ENCODE measurements at regions not wholly inside any gene's neighbourhood (a gene's known extent, or its start where the extent isn't known, plus 50 kb on each side); places are given as distances from the start of the nearest gene placed in this dataset.

DNA sequence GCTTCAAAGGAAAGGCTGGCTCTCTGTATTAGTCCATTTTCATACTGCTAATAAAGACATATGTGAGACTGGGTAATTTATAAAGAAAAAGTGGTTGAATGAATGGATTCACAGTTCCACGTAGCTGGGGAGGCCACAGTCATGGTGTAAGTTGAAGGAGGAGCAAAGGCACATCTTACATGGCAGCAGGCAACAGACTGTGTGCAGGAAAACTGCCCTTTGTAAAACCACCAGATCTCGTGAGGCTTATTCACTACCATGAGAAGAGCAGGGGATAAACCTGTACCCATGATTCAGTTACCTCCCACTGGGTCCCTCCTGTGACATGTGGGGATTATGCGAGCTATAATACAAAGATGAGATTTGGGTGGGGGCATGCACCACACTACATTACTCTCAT, 1486.6 kb downstream of the PCDH7 start:
- no peaks in the 10 kb centered on the region for H3K4me1 ChIP-seq (ENCODE audit: insufficient read depth)
- H3K4me2 ChIP-seq = no peak overlapping the region
- WGBS (ENCODE audit: low lambda C conversion rate, missing lambda C conversion rate) = 89% methylated on average over 3 of the region's 3 CpGs

GRCh38 chr4:32207456-32207855, 1487.3 kb downstream of the PCDH7 start:
- H3K4me3 ChIP-seq = no peak overlapping the region
- no peaks in the 10 kb centered on the region for H3K9me3 ChIP-seq (ENCODE audit: low read depth)
- no peak overlapping the region for H3K27ac ChIP-seq
- H3K9me2 ChIP-seq (replicated peaks; ENCODE audit: insufficient read depth) = no peaks in the 10 kb centered on the region
- H3K4me2 ChIP-seq = no peak overlapping the region
- no peaks in the 10 kb centered on the region for H4K20me1 ChIP-seq (ENCODE audit: insufficient read depth, poor library complexity, severe bottlenecking)
- DNase-seq (ENCODE audit: low spot score) = no peak
- TF ChIP-seq, protein P1, sequence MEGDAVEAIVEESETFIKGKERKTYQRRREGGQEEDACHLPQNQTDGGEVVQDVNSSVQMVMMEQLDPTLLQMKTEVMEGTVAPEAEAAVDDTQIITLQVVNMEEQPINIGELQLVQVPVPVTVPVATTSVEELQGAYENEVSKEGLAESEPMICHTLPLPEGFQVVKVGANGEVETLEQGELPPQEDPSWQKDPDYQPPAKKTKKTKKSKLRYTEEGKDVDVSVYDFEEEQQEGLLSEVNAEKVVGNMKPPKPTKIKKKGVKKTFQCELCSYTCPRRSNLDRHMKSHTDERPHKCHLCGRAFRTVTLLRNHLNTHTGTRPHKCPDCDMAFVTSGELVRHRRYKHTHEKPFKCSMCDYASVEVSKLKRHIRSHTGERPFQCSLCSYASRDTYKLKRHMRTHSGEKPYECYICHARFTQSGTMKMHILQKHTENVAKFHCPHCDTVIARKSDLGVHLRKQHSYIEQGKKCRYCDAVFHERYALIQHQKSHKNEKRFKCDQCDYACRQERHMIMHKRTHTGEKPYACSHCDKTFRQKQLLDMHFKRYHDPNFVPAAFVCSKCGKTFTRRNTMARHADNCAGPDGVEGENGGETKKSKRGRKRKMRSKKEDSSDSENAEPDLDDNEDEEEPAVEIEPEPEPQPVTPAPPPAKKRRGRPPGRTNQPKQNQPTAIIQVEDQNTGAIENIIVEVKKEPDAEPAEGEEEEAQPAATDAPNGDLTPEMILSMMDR (IDR thresholded peaks at IDR 0.05; ENCODE audit: poor library complexity) = no peak
- no peak for TF ChIP-seq EZH2 (IDR thresholded peaks at IDR 0.05; ENCODE audit: borderline replicate concordance)
- no peak for TF ChIP-seq EZH2phosphoT487 (IDR thresholded peaks at IDR 0.05; ENCODE audit: low read depth, severe bottlenecking, unreplicated experiment)
- no peak overlapping the region for H2AFZ ChIP-seq
- no peaks in the 10 kb centered on the region for H3K27me3 ChIP-seq
- H3K79me2 ChIP-seq = no peaks in the 10 kb centered on the region
- no peaks in the 10 kb centered on the region for H3K4me1 ChIP-seq (ENCODE audit: insufficient read depth)
- no peaks in the 10 kb centered on the region for H3K36me3 ChIP-seq (replicated peaks; ENCODE audit: insufficient read depth, low read depth)

More for the DNA sequence above, 1486.6 kb downstream of the PCDH7 start:
- Histone ChIP-seq H3K79me2 (no peaks in the 10 kb centered on the region), H3K27me3 (no peaks in the 10 kb centered on the region), H3K36me3 (replicated peaks; ENCODE audit: insufficient read depth, low read depth) (no peaks in the 10 kb centered on the region), H3K9me2 (replicated peaks; ENCODE audit: insufficient read depth) (no peaks in the 10 kb centered on the region), H3K4me3 (no peak overlapping the region), H4K20me1 (ENCODE audit: insufficient read depth, poor library complexity, severe bottlenecking) (no peaks in the 10 kb centered on the region), H2AFZ (no peak overlapping the region), H3K9me3 (ENCODE audit: low read depth) (no peaks in the 10 kb centered on the region), H3K27ac (no peak overlapping the region)
- no peak for DNase-seq (ENCODE audit: low spot score)
- no peak for TF ChIP-seq EZH2phosphoT487 (IDR thresholded peaks at IDR 0.05; ENCODE audit: low read depth, severe bottlenecking, unreplicated experiment)
- TF ChIP-seq, protein P1 (IDR thresholded peaks at IDR 0.05; ENCODE audit: poor library complexity) = no peak
- TF ChIP-seq EZH2 (IDR thresholded peaks at IDR 0.05; ENCODE audit: borderline replicate concordance) = no peak

DNA sequence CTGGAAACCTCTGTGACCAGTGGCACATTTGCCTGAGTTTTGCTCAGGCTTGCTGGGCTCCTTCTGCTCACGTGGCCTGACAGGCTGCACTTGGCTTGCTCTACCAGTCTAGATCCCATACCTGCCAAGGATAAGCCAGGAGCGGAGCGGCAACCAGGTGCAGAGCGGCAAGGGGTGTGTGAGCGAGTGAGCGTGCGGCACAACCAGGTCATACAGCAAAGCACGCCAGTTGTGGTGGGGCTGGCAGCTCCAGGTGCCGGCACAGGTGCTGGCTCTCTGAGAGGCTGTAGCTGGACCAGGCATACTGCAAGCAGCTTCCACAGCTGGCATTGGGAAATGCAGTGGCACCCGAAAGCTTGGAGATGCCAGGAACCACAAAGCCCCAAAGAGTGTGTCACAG, 1495.1 kb downstream of the PCDH7 start:
- no peak overlapping the region for H3K27ac ChIP-seq
- H3K27me3 ChIP-seq = no peaks in the 10 kb centered on the region
- no peaks in the 10 kb centered on the region for H3K79me2 ChIP-seq
- no peak overlapping the region for H3K4me3 ChIP-seq
- no peaks in the 10 kb centered on the region for H3K36me3 ChIP-seq (replicated peaks; ENCODE audit: insufficient read depth, low read depth)
- 96% methylated on average over 10 of the region's 10 CpGs for WGBS (ENCODE audit: low lambda C conversion rate, missing lambda C conversion rate)
- DNase-seq (ENCODE audit: low spot score) = no peak
- H3K4me1 ChIP-seq (ENCODE audit: insufficient read depth) = no peaks in the 10 kb centered on the region
- TF ChIP-seq EZH2phosphoT487 (IDR thresholded peaks at IDR 0.05; ENCODE audit: low read depth, severe bottlenecking, unreplicated experiment) (no peak), EZH2 (IDR thresholded peaks at IDR 0.05; ENCODE audit: borderline replicate concordance) (no peak)
- TF ChIP-seq, protein P1 (IDR thresholded peaks at IDR 0.05; ENCODE audit: poor library complexity) = no peak
- H3K4me2 ChIP-seq = no peak overlapping the region
- no peaks in the 10 kb centered on the region for H3K9me3 ChIP-seq (ENCODE audit: low read depth)
- no peak overlapping the region for H2AFZ ChIP-seq
- no peaks in the 10 kb centered on the region for H4K20me1 ChIP-seq (ENCODE audit: insufficient read depth, poor library complexity, severe bottlenecking)
- H3K9me2 ChIP-seq (replicated peaks; ENCODE audit: insufficient read depth) = no peaks in the 10 kb centered on the region

GRCh38 chr4:32216502-32216901, 1496.3 kb downstream of the PCDH7 start:
- Histone ChIP-seq H3K36me3 (replicated peaks; ENCODE audit: insufficient read depth, low read depth) (no peaks in the 10 kb centered on the region), H3K4me2 (no peak overlapping the region), H3K27ac (no peak overlapping the region), H3K4me1 (ENCODE audit: insufficient read depth) (no peaks in the 10 kb centered on the region), H4K20me1 (ENCODE audit: insufficient read depth, poor library complexity, severe bottlenecking) (no peaks in the 10 kb centered on the region), H3K9me3 (ENCODE audit: low read depth) (no peaks in the 10 kb centered on the region), H3K79me2 (no peaks in the 10 kb centered on the region), H3K27me3 (no peaks in the 10 kb centered on the region), H3K9me2 (replicated peaks; ENCODE audit: insufficient read depth) (no peaks in the 10 kb centered on the region), H3K4me3 (no peak overlapping the region), H2AFZ (no peak overlapping the region)
- DNase-seq (ENCODE audit: low spot score) = no peak
- WGBS (ENCODE audit: low lambda C conversion rate, missing lambda C conversion rate) = 95% methylated on average over 9 of the region's 9 CpGs
- no peak for TF ChIP-seq EZH2phosphoT487 (IDR thresholded peaks at IDR 0.05; ENCODE audit: low read depth, severe bottlenecking, unreplicated experiment)
- TF ChIP-seq, protein P1 (IDR thresholded peaks at IDR 0.05; ENCODE audit: poor library complexity) = no peak
